GM15510 (cell line): ENCODE measurements at regions not wholly inside any gene's neighbourhood (a gene's known extent, or its start where the extent isn't known, plus 50 kb on each side); places are given as distances from the start of the nearest gene placed in this dataset.

Experiments used
- POLR2A ChIP-seq: IDR thresholded peaks from 3 replicates; pipeline ENCODE4 v1.6.1; 2011; ENCODE audit warnings: borderline replicate concordance; ENCODE audit not compliant: insufficient read length; ENCODE audit errors: extremely low read depth

- TF ChIP-seq POLR2A, result no peak
Measured at GRCh38 chr14:53529519-53529918, 376.4 kb upstream of the DDHD1 start.

GRCh38 chr14:53528185-53528671 lies 375.1 kb upstream of the DDHD1 start:
- no peak for TF ChIP-seq POLR2A

- no peak for TF ChIP-seq POLR2A
Measured at GRCh38 chr14:53526200-53526599, 373.1 kb upstream of the DDHD1 start.

GRCh38 chr14:53525608-53526007 lies 372.5 kb upstream of the DDHD1 start:
- TF ChIP-seq POLR2A, result no peak

GRCh38 chr14:53524391-53524790 lies 371.3 kb upstream of the DDHD1 start:
- no peak for TF ChIP-seq POLR2A

GRCh38 chr14:53523226-53523625 lies 370.1 kb upstream of the DDHD1 start:
- no peak for TF ChIP-seq POLR2A

GRCh38 chr14:53520078-53520928 lies 367.2 kb upstream of the DDHD1 start:
- TF ChIP-seq POLR2A, result no peak

- TF ChIP-seq POLR2A, result no peak
Measured at GRCh38 chr14:53519137-53519536, 366.0 kb upstream of the DDHD1 start.

- no peak for TF ChIP-seq POLR2A
Measured at GRCh38 chr14:53517270-53517960, 364.3 kb upstream of the DDHD1 start.

GRCh38 chr14:53516261-53516774 lies 363.2 kb upstream of the DDHD1 start:
- TF ChIP-seq POLR2A, result no peak

GRCh38 chr14:53515276-53515675 lies 362.2 kb upstream of the DDHD1 start:
- TF ChIP-seq POLR2A, result no peak

GRCh38 chr14:53514197-53514596 lies 361.1 kb upstream of the DDHD1 start:
- no peak for TF ChIP-seq POLR2A

- no peak for TF ChIP-seq POLR2A
Measured at GRCh38 chr14:53510281-53510912, 357.3 kb upstream of the DDHD1 start.

- no peak for TF ChIP-seq POLR2A
Measured at GRCh38 chr14:53509276-53510244, 356.4 kb upstream of the DDHD1 start.
